Mesodermal cell (in vitro differentiated cells): ENCODE measurements at regions not wholly inside any gene's neighbourhood (a gene's known extent, or its start where the extent isn't known, plus 50 kb on each side); places are given as distances from the start of the nearest gene placed in this dataset.

ENCODE experiments used
- H3K27ac ChIP-seq: 2 replicates; pipeline ENCODE4 v1.7.0; 2013; ENCODE audit warnings: mild to moderate bottlenecking, low read depth, low read length, moderate library complexity; ENCODE audit not compliant: severe bottlenecking
- H3K36me3 ChIP-seq: 2 replicates; pipeline ENCODE4 v1.7.1; 2013; ENCODE audit warnings: mild to moderate bottlenecking, low read length, moderate library complexity; ENCODE audit not compliant: control insufficient read depth, insufficient read depth
- H3K4me1 ChIP-seq: one replicate; pipeline ENCODE4 v1.7.1; 2013; ENCODE audit warnings: mild to moderate bottlenecking, low read length; ENCODE audit not compliant: insufficient read depth, control insufficient read depth, poor library complexity, severe bottlenecking
- H3K4me3 ChIP-seq: 2 replicates; pipeline ENCODE4 v1.7.0; 2013; ENCODE audit warnings: low read length, control low read depth, mild to moderate bottlenecking; ENCODE audit not compliant: insufficient read depth, poor library complexity, severe bottlenecking; ENCODE audit errors: extremely low read depth
- H3K9me3 ChIP-seq: 2 replicates; pipeline ENCODE4 v1.7.1; 2013; ENCODE audit warnings: mild to moderate bottlenecking, low read length, moderate library complexity; ENCODE audit not compliant: control insufficient read depth
- WGBS, 2 experiments: methylation state at CpG; one replicate each; pipeline ENCODE4 v1.1.5; 2013; ENCODE audit warnings: missing lambda C conversion rate in 2 of 2; ENCODE audit not compliant: insufficient coverage in 2 of 2; 5-methylcytosine and 5-hydroxymethylcytosine counted together

- Histone ChIP-seq H3K4me1 (no peaks in the 10 kb centered on the region), H3K4me3 (no peak overlapping the region), H3K36me3 (no peaks in the 10 kb centered on the region), H3K9me3 (no peaks in the 10 kb centered on the region), H3K27ac (no peak overlapping the region)
- 20 to 100% methylated on average over 1 of the region's 3 CpGs for WGBS, 2 experiments
Measured at GRCh38 chr5:68139611-68140441, 75.7 kb upstream of the PIK3R1 start.

GRCh38 chr5:68137511-68138140, 77.9 kb upstream of the PIK3R1 start:
- H3K4me3 ChIP-seq = no peak overlapping the region
- no CpG with 5 or more reads among the region's 2 CpGs for WGBS, 2 experiments
- H3K9me3 ChIP-seq = no peaks in the 10 kb centered on the region
- no peaks in the 10 kb centered on the region for H3K36me3 ChIP-seq
- no peak overlapping the region for H3K27ac ChIP-seq
- no peaks in the 10 kb centered on the region for H3K4me1 ChIP-seq

- no peaks in the 10 kb centered on the region for H3K9me3 ChIP-seq
- no peaks in the 10 kb centered on the region for H3K36me3 ChIP-seq
- no peak overlapping the region for H3K27ac ChIP-seq
- WGBS, 2 experiments = 58% methylated on average over 2 of the region's 5 CpGs; no CpG with 5 or more reads in 1 of the 2 experiments
- H3K4me1 ChIP-seq = no peaks in the 10 kb centered on the region
- no peak overlapping the region for H3K4me3 ChIP-seq
Measured at GRCh38 chr5:68134669-68135313, 80.8 kb upstream of the PIK3R1 start.

DNA sequence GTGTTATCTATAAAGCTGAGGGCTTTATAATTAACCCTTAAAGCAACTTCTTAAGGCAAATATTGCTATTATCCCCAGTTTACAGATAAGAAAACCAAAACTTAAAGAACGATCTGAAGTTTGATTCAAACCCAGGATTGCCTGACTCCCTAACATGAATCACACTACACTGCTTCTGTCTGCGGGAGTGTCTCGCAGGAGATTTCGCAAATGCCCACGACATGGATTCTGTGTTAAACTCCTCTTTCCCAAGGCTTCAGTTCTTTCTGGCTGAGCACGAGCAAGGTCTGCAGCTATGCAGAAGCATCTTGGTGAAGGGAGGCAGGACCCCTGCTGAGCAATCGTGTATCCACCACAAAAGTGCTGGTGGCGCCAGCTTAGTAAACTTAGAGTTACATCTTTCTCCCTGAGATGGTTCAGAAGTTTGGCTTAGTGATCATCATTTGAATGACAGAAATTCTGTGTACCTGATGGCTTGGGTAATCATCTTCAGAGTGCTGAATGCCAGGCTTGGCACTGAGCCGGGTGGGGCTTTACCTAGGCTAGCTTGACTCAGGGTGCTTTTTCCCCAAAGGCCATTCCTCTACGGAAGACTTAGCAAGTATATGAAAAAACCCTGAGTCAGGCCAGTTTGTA, 81.4 kb upstream of the PIK3R1 start:
- Histone ChIP-seq H3K36me3 (no peaks in the 10 kb centered on the region), H3K9me3 (no peaks in the 10 kb centered on the region)

GRCh38 chr5:68130253-68130652, 85.3 kb upstream of the PIK3R1 start:
- H3K9me3 ChIP-seq = no peaks in the 10 kb centered on the region
- H3K27ac ChIP-seq = no peak overlapping the region
- no peaks in the 10 kb centered on the region for H3K36me3 ChIP-seq
- no peak overlapping the region for H3K4me3 ChIP-seq
- no peaks in the 10 kb centered on the region for H3K4me1 ChIP-seq
- 94 to 100% methylated on average over 2 of the region's 2 CpGs for WGBS, 2 experiments

More for the DNA sequence above, 81.4 kb upstream of the PIK3R1 start:
- Histone ChIP-seq H3K4me1 (no peaks in the 10 kb centered on the region), H3K4me3 (no peak overlapping the region), H3K27ac (no peak overlapping the region)
- WGBS, 2 experiments = 70% methylated on average over 7 to 8 of the region's 10 CpGs

DNA sequence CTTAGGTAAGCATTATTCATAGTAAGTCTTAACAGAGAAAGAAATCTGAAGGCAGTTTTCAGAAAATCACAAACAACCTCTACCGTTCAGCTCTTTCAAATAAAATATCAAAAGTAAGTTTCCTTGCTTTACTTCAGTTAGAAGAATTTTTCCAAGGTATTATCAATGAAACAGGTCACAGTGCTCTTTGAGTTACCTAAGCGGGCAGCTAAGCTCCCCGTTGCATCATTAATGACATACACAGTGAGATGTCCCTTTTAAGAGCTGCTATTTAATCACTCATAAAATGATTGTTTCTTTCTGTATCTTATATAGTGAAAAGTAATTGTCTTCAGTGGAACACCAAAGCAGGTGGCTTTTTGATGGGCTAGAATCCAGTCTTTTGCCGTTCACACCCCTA, 86.2 kb upstream of the PIK3R1 start:
- Histone ChIP-seq H3K27ac (no peak overlapping the region), H3K4me3 (no peak overlapping the region), H3K4me1 (no peaks in the 10 kb centered on the region), H3K36me3 (no peaks in the 10 kb centered on the region), H3K9me3 (no peaks in the 10 kb centered on the region)
- no CpG with 5 or more reads among the region's 4 CpGs for WGBS, 2 experiments

- Histone ChIP-seq H3K27ac (no peak overlapping the region), H3K9me3 (no peaks in the 10 kb centered on the region), H3K4me3 (no peak overlapping the region), H3K36me3 (no peaks in the 10 kb centered on the region), H3K4me1 (no peaks in the 10 kb centered on the region)
- 100% methylated on average over 1 of the region's 2 CpGs; no CpG with 5 or more reads in 1 of the 2 experiments for WGBS, 2 experiments
Measured at GRCh38 chr5:68126886-68127285, 88.7 kb upstream of the PIK3R1 start.

- H3K4me3 ChIP-seq = no peak overlapping the region
- WGBS, 2 experiments = 85 to 92% methylated on average over 4 to 5 of the region's 7 CpGs
- H3K9me3 ChIP-seq = no peaks in the 10 kb centered on the region
Measured at GRCh38 chr5:68122439-68123328, 92.9 kb upstream of the PIK3R1 start.

GRCh38 chr5:68116868-68117411, 98.6 kb upstream of the PIK3R1 start:
- no peaks in the 10 kb centered on the region for H3K9me3 ChIP-seq
- H3K27ac ChIP-seq = no peak overlapping the region
- H3K4me3 ChIP-seq = no peak overlapping the region
- H3K36me3 ChIP-seq = no peaks in the 10 kb centered on the region
- 86 to 93% methylated on average over 1 to 2 of the region's 2 CpGs for WGBS, 2 experiments
- no peaks in the 10 kb centered on the region for H3K4me1 ChIP-seq

More at GRCh38 chr5:68122439-68123328, 92.9 kb upstream of the PIK3R1 start:
- Histone ChIP-seq H3K36me3 (no peaks in the 10 kb centered on the region), H3K4me1 (no peaks in the 10 kb centered on the region), H3K27ac (no peak overlapping the region)
